Activated naive CD8-positive, alpha-beta T cell treated with anti-CD3 and anti-CD28 coated beads, Interleukin-2, amount 10 ng/mL, durations not matched to agents 7 days and 5 days (primary cell): ENCODE measurements at regions not wholly inside any gene's neighbourhood (a gene's known extent, or its start where the extent isn't known, plus 50 kb on each side); places are given as distances from the start of the nearest gene placed in this dataset.

Experiments used
- ATAC-seq: fragments of 150-1000 bp; cut with Tn5 transposase; one replicate; pipeline ENCODE4 v1.10.0; 2021; ENCODE audit warnings: low read depth, moderate library complexity
- POLR2A ChIA-PET: fragments of 350-600 bp; sonication (Branson Sonifier 250); formaldehyde crosslinking; loops from one replicate; lab custom pipeline; 2021; ENCODE audit warnings: antibody characterized with exemption; lab: Charles Lee
- DNase-seq: peaks from one replicate; pipeline ENCODE4 v3.0.0; 2021
- H3K27ac Mint-ChIP-seq: one replicate; pipeline ENCODE4 v1.8.0; 2022; ENCODE audit warnings: mild to moderate bottlenecking, mixed read lengths
- H3K27me3 Mint-ChIP-seq: one replicate; pipeline ENCODE4 v1.8.0; 2022; ENCODE audit warnings: mild to moderate bottlenecking, moderate library complexity, mixed read lengths
- H3K36me3 Mint-ChIP-seq: one replicate; pipeline ENCODE4 v1.8.0; 2021; ENCODE audit warnings: mild to moderate bottlenecking, mixed read lengths
- H3K4me1 Mint-ChIP-seq: one replicate; pipeline ENCODE4 v1.8.0; 2021; ENCODE audit warnings: mixed read lengths
- H3K4me3 Mint-ChIP-seq: one replicate; pipeline ENCODE4 v1.8.0; 2022; ENCODE audit warnings: mild to moderate bottlenecking, moderate library complexity, mixed read lengths
- H3K9me3 Mint-ChIP-seq: one replicate; pipeline ENCODE4 v1.8.0; 2021; ENCODE audit warnings: mixed read lengths

- POLR2A ChIA-PET: no interaction called here
- Mint-ChIP-seq H3K4me1 (no peaks in the 10 kb centered on the region), H3K4me3 (no peak overlapping the region), H3K27me3 (no peaks in the 10 kb centered on the region), H3K27ac (no peak overlapping the region), H3K9me3 (peaks cover 1% of the 10 kb centered on the region), H3K36me3 (no peaks in the 10 kb centered on the region)
- DNase-seq: no peak
- no peak for ATAC-seq
Observed at GRCh38 chr5:125874057-125874456, 549.2 kb upstream of the GRAMD2B start.

GRCh38 chr5:125874717-125875116 is 548.5 kb upstream of the GRAMD2B start:
- Mint-ChIP-seq H3K27me3 (no peaks in the 10 kb centered on the region), H3K4me1 (no peaks in the 10 kb centered on the region), H3K9me3 (peaks cover 6% of the 10 kb centered on the region), H3K36me3 (no peaks in the 10 kb centered on the region), H3K27ac (no peak overlapping the region), H3K4me3 (no peak overlapping the region)
- DNase-seq (no peak), ATAC-seq (no peak)
- POLR2A ChIA-PET: no interaction called here

GRCh38 chr5:125877248-125877647 is 546.0 kb upstream of the GRAMD2B start:
- no peak overlapping the region for H3K27ac Mint-ChIP-seq
- H3K4me3 Mint-ChIP-seq: no peak overlapping the region
- H3K27me3 Mint-ChIP-seq: no peaks in the 10 kb centered on the region
- no peak for DNase-seq
- no peak for ATAC-seq
- no peaks in the 10 kb centered on the region for H3K36me3 Mint-ChIP-seq
- H3K4me1 Mint-ChIP-seq: no peaks in the 10 kb centered on the region
- POLR2A ChIA-PET: no interaction called here
- peaks cover 7% of the 10 kb centered on the region for H3K9me3 Mint-ChIP-seq

DNA sequence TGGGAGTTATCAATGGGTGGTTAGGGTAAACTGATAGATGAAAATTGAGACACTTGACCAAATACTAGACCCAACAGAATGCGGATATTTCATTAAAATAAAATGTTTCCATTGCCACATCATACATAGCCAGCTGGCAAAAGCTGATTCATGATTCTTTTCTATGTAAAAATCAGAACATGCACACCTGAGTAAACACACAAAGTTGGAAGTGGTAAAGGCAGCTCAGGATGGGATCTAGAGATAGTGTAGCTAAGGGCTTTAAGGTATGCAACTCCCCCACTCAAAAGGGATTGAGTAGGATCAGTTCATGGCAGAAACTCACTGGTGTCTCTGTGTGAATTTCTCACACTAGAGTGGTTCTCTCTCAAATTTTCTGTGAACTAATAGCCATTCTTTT is 541.1 kb upstream of the GRAMD2B start:
- Mint-ChIP-seq H3K27ac (no peak overlapping the region), H3K4me1 (no peaks in the 10 kb centered on the region), H3K27me3 (no peaks in the 10 kb centered on the region), H3K36me3 (no peaks in the 10 kb centered on the region), H3K9me3 (peaks cover 5% of the 10 kb centered on the region), H3K4me3 (no peak overlapping the region)
- no peak for ATAC-seq
- POLR2A ChIA-PET: no interaction called here
- no peak for DNase-seq

DNA sequence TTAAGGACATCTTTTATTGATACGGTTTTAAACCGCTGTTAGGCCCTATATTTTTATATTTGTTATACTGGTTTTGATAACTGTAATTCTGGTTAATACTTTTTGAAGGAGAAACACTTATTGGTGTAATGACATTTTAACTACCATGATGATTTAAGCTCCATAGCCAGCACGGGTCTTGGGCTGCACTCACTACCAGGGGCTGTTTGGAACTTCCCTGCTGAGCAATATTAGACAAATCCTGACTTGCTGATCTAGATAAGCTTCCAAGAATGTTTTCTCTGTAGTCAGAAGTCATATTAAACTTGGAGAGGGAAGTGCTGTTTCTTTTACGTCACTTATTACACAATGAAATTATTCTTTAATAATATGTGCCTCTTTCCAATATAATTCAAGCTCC is 540.0 kb upstream of the GRAMD2B start:
- ATAC-seq (no peak), DNase-seq (no peak)
- POLR2A ChIA-PET: no interaction called here
- H3K36me3 Mint-ChIP-seq: no peaks in the 10 kb centered on the region
- peaks cover 5% of the 10 kb centered on the region for H3K9me3 Mint-ChIP-seq
- H3K27me3 Mint-ChIP-seq: no peaks in the 10 kb centered on the region
- no peak overlapping the region for H3K27ac Mint-ChIP-seq
- no peaks in the 10 kb centered on the region for H3K4me1 Mint-ChIP-seq
- H3K4me3 Mint-ChIP-seq: no peak overlapping the region

GRCh38 chr5:125888358-125888757 is 534.9 kb upstream of the GRAMD2B start:
- no peaks in the 10 kb centered on the region for H3K27me3 Mint-ChIP-seq
- POLR2A ChIA-PET: no interaction called here
- no peaks in the 10 kb centered on the region for H3K36me3 Mint-ChIP-seq
- H3K27ac Mint-ChIP-seq: no peak overlapping the region
- peaks cover 7% of the 10 kb centered on the region for H3K9me3 Mint-ChIP-seq
- DNase-seq (no peak), ATAC-seq (no peak)
- no peaks in the 10 kb centered on the region for H3K4me1 Mint-ChIP-seq
- H3K4me3 Mint-ChIP-seq: no peak overlapping the region

DNA sequence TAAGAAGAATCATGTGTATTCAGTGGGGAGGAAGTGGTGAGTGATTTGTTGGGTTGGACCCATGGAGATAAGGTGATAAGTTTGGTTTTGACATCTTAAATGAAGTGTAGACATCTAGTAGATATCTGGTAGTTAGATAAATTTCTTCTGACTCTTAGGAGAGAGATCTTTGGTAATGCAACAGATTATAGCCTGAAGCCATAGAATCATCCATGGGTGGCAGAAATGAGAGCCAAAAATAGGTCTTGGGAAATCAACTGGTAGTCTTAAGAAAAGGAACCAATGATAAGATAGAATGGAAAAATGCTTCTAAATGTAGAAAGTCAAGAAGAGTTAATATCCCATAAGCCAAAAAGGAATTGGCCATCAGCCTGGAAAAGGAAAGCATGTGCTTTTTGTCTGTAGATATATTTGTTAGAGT is 532.7 kb upstream of the GRAMD2B start:
- H3K9me3 Mint-ChIP-seq: peaks cover 7% of the 10 kb centered on the region
- no peaks in the 10 kb centered on the region for H3K4me1 Mint-ChIP-seq
- no peaks in the 10 kb centered on the region for H3K27me3 Mint-ChIP-seq
- ATAC-seq (no peak), DNase-seq (no peak)
- no peaks in the 10 kb centered on the region for H3K36me3 Mint-ChIP-seq
- H3K27ac Mint-ChIP-seq: no peak overlapping the region
- POLR2A ChIA-PET: no interaction called here
- no peak overlapping the region for H3K4me3 Mint-ChIP-seq

- no peak overlapping the region for H3K4me3 Mint-ChIP-seq
- H3K27me3 Mint-ChIP-seq: no peaks in the 10 kb centered on the region
- H3K36me3 Mint-ChIP-seq: no peaks in the 10 kb centered on the region
- POLR2A ChIA-PET: no interaction called here
- no peak for ATAC-seq
- no peaks in the 10 kb centered on the region for H3K4me1 Mint-ChIP-seq
- no peak for DNase-seq
- no peak overlapping the region for H3K27ac Mint-ChIP-seq
- H3K9me3 Mint-ChIP-seq: peaks cover 7% of the 10 kb centered on the region
Observed at GRCh38 chr5:125891061-125891725, 532.0 kb upstream of the GRAMD2B start.

DNA sequence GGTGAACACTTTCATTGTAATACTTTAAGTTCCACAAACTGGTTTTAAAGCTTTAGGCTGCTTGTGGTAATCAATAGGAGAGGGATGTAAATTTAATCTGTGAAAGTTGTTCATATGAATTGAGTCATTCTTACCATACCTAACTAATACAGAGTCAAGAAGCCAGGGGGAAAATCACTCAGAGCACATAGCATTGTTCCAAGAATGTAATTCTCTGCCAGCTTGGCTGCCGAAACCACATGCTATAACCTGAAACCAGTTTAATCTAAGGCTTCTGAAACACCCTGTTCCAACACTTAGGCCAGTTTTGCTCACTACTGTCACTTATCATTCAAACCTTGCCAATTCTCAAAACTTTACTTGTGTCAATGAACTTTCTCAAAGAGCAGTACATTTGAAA is 528.8 kb upstream of the GRAMD2B start:
- no peak for ATAC-seq
- Mint-ChIP-seq H3K9me3 (peaks cover 4% of the 10 kb centered on the region), H3K4me1 (no peaks in the 10 kb centered on the region), H3K36me3 (no peaks in the 10 kb centered on the region), H3K27ac (no peak overlapping the region), H3K4me3 (no peak overlapping the region), H3K27me3 (no peaks in the 10 kb centered on the region)
- POLR2A ChIA-PET: no interaction called here
- no peak for DNase-seq

DNA sequence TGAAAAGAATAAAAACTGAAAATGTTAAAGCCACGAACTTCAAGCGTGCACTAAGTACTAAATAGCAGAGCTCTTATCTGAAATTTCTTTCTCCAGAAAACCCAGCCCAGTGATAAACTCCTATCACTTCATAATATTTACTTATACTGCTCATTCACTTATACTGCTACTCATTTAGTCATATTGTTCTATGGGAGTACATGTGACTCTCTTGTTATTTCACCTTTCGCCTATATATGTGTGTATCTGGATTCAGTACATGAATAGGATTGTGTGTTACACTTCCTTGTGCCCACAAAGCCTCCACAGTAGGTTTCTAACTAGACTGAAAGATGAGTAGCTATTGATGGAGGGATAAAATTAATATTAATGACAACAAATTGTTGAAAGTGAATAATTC is 526.8 kb upstream of the GRAMD2B start:
- Mint-ChIP-seq H3K9me3 (peaks cover 5% of the 10 kb centered on the region), H3K4me3 (no peak overlapping the region), H3K27ac (no peak overlapping the region), H3K36me3 (no peaks in the 10 kb centered on the region), H3K4me1 (no peaks in the 10 kb centered on the region), H3K27me3 (no peaks in the 10 kb centered on the region)
- ATAC-seq: no peak
- POLR2A ChIA-PET: no interaction called here
- no peak for DNase-seq

- Mint-ChIP-seq H3K27ac (no peak overlapping the region), H3K4me1 (no peaks in the 10 kb centered on the region), H3K36me3 (no peaks in the 10 kb centered on the region), H3K9me3 (peaks cover 7% of the 10 kb centered on the region), H3K4me3 (no peak overlapping the region), H3K27me3 (no peaks in the 10 kb centered on the region)
- DNase-seq (no peak), ATAC-seq (no peak)
- POLR2A ChIA-PET: no interaction called here
Observed at GRCh38 chr5:125897089-125897488, 526.1 kb upstream of the GRAMD2B start.

GRCh38 chr5:125898851-125899405 is 524.3 kb upstream of the GRAMD2B start:
- Mint-ChIP-seq H3K27me3 (no peaks in the 10 kb centered on the region), H3K4me3 (no peak overlapping the region), H3K36me3 (no peaks in the 10 kb centered on the region), H3K4me1 (no peaks in the 10 kb centered on the region), H3K27ac (no peak overlapping the region), H3K9me3 (peaks cover 3% of the 10 kb centered on the region)
- POLR2A ChIA-PET: no interaction called here
- DNase-seq (no peak), ATAC-seq (no peak)

GRCh38 chr5:125912028-125912427 is 511.2 kb upstream of the GRAMD2B start:
- H3K4me3 Mint-ChIP-seq: no peak overlapping the region
- no peak overlapping the region for H3K27ac Mint-ChIP-seq
- POLR2A ChIA-PET: interaction anchor here (0.6 kb wide), 1 partner anchor 27 kb away, joined by 3 read pairs; no protein-coding TSS in a partner anchor
- H3K4me1 Mint-ChIP-seq: no peaks in the 10 kb centered on the region
- no peaks in the 10 kb centered on the region for H3K27me3 Mint-ChIP-seq
- no peaks in the 10 kb centered on the region for H3K36me3 Mint-ChIP-seq
- H3K9me3 Mint-ChIP-seq: peaks cover 12% of the 10 kb centered on the region
- DNase-seq (no peak), ATAC-seq (no peak)

GRCh38 chr5:125913200-125913599 is 510.0 kb upstream of the GRAMD2B start:
- DNase-seq (no peak), ATAC-seq (no peak)
- Mint-ChIP-seq H3K36me3 (no peaks in the 10 kb centered on the region), H3K4me3 (no peak overlapping the region), H3K9me3 (peaks cover 12% of the 10 kb centered on the region), H3K27me3 (no peaks in the 10 kb centered on the region), H3K4me1 (no peaks in the 10 kb centered on the region), H3K27ac (no peak overlapping the region)
- POLR2A ChIA-PET: no interaction called here
